ENCODE measurements at regions not wholly inside any gene's neighbourhood (a gene's known extent, or its start where the extent isn't known, plus 50 kb on each side); places are given as distances from the start of the nearest gene placed in this dataset.

DNA sequence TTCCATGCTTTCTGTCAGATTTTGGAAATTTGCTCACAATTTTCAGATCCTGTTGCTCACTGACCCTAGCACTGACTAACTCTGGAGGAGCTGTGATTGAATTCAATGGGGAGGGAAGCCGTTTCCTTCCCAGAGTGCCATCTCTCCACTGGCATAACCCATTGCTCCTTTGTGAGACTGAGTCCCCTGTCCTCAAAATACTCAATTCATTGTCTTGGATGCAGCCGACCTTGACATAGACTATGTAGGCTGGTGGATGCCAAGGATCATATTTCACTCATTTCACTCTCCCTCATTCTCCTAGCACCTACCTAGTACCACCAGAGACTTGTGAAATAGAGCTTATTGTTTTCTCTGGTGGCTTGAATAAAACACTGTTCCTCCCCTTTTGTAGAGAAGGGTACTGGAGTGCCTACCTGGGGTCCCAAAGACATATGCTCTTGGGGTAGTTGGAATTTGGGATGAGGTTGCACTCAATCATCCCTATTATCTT lies 511.3 kb upstream of the ZMIZ1 start:
- TF ChIP-seq, protein P1, sequence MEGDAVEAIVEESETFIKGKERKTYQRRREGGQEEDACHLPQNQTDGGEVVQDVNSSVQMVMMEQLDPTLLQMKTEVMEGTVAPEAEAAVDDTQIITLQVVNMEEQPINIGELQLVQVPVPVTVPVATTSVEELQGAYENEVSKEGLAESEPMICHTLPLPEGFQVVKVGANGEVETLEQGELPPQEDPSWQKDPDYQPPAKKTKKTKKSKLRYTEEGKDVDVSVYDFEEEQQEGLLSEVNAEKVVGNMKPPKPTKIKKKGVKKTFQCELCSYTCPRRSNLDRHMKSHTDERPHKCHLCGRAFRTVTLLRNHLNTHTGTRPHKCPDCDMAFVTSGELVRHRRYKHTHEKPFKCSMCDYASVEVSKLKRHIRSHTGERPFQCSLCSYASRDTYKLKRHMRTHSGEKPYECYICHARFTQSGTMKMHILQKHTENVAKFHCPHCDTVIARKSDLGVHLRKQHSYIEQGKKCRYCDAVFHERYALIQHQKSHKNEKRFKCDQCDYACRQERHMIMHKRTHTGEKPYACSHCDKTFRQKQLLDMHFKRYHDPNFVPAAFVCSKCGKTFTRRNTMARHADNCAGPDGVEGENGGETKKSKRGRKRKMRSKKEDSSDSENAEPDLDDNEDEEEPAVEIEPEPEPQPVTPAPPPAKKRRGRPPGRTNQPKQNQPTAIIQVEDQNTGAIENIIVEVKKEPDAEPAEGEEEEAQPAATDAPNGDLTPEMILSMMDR (IDR thresholded peaks at IDR 0.05) = no peak
- TF ChIP-seq EZH2 (IDR thresholded peaks at IDR 0.05; ENCODE audit: borderline replicate concordance, insufficient read depth, low read depth, low read length, poor library complexity, severe bottlenecking) = no peak
